Activated CD4-positive, alpha-beta T cell treated with anti-CD3 and anti-CD28 coated beads for 36 hours (primary cell): ENCODE measurements at regions not wholly inside any gene's neighbourhood (a gene's known extent, or its start where the extent isn't known, plus 50 kb on each side); places are given as distances from the start of the nearest gene placed in this dataset.
"Not testable (repeated sequence)": the region's sequence is repeated elsewhere in the genome, so short reads cannot be mapped to it uniquely, and the experiment has no call there.

Experiments used
- ATAC-seq: fragments of 200-7000 bp; cut with Tn5 transposase; one replicate; pipeline ENCODE4 v1.10.0; 2021; ENCODE audit warnings: mild to moderate bottlenecking, moderate library complexity
- CTCF ChIA-PET: fragments of 350-600 bp; sonication (Branson Sonifier 250); formaldehyde crosslinking; loops from one replicate; lab custom pipeline; 2021; ENCODE audit warnings: antibody characterized with exemption; lab: Charles Lee
- POLR2A ChIA-PET: fragments of 350-600 bp; sonication (Branson Sonifier 250); formaldehyde crosslinking; loops from one replicate; lab custom pipeline; 2021; ENCODE audit warnings: antibody characterized with exemption, inconsistent platforms; lab: Charles Lee
- DNase-seq: peaks from one replicate; pipeline ENCODE4 v3.0.0-alpha.2; 2020
- H3K27ac Mint-ChIP-seq: one replicate; pipeline ENCODE4 v1.8.0; 2021; ENCODE audit warnings: mixed read lengths
- H3K27me3 Mint-ChIP-seq: one replicate; pipeline ENCODE4 v1.8.0; 2021; ENCODE audit warnings: mixed read lengths
- H3K36me3 Mint-ChIP-seq: one replicate; pipeline ENCODE4 v1.8.0; 2021; ENCODE audit warnings: low read depth, mixed read lengths
- H3K4me1 Mint-ChIP-seq: one replicate; pipeline ENCODE4 v1.8.0; 2021; ENCODE audit warnings: mixed read lengths
- H3K4me3 Mint-ChIP-seq: one replicate; pipeline ENCODE4 v1.8.0; 2021; ENCODE audit warnings: mild to moderate bottlenecking, moderate library complexity, mixed read lengths
- H3K9me3 Mint-ChIP-seq: one replicate; pipeline ENCODE4 v1.8.0; 2021; ENCODE audit warnings: low read depth, mixed read lengths
- intact Hi-C, 2 experiments: fragments of 100-400 bp; cut with DNase I in 1 of 2; cut with micrococcal nuclease in 1 of 2; formaldehyde crosslinking; loops; one replicate each; pipeline versions ENCODE4 v1.14.2 to v1.15.1; 2022 to 2024; cut with DNase I, micrococcal nuclease

DNA sequence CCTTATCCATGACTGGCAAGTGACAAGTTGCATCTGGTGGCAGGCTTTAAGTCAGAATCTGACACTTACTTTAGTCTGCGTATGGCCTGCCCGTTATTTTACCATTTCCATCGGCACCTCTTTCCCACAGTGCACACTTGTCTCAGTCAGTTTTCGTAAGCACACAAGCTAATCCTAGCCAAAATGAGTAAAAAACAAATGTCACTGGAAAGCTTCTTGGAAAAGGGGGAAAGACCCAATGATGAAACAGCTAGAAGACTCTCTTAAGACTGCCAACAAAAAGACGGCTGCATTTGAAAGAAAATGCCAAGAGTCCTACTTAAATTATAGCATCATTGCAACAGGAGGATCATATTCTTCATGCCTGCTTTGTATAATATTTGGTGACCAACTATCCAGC is 457.9 kb upstream of the ISX start:
- Mint-ChIP-seq H3K27ac (no peak overlapping the region), H3K4me1 (no peaks in the 10 kb centered on the region), H3K36me3 (no peaks in the 10 kb centered on the region), H3K27me3 (no peaks in the 10 kb centered on the region), H3K9me3 (peaks cover 2% of the 10 kb centered on the region), H3K4me3 (no peak overlapping the region)
- intact Hi-C loops: no loop called here
- ATAC-seq (no peak), DNase-seq (no peak)
- POLR2A ChIA-PET: no interaction called here
- CTCF ChIA-PET: no interaction called here

- intact Hi-C loops: no loop called here
- peaks cover 4% of the 10 kb centered on the region for H3K9me3 Mint-ChIP-seq
- H3K4me3 Mint-ChIP-seq: no peak overlapping the region
- ATAC-seq (no peak), DNase-seq (no peak)
- H3K27ac Mint-ChIP-seq: no peak overlapping the region
- ChIA-PET POLR2A (no interaction called here), CTCF (no interaction called here)
- H3K4me1 Mint-ChIP-seq: no peaks in the 10 kb centered on the region
- H3K27me3 Mint-ChIP-seq: no peaks in the 10 kb centered on the region
- no peaks in the 10 kb centered on the region for H3K36me3 Mint-ChIP-seq
These were observed 457.3 kb upstream of the ISX start for GRCh38 chr22:34608540-34609115.

GRCh38 chr22:34609646-34610045 is 456.3 kb upstream of the ISX start:
- intact Hi-C loops: no loop called here
- ChIA-PET POLR2A (no interaction called here), CTCF (interaction anchor here (0.8 kb wide), 1 partner anchor 1727 kb away, joined by 3 read pairs; no protein-coding TSS in a partner anchor)
- H3K27ac Mint-ChIP-seq: no peak overlapping the region
- DNase-seq (no peak), ATAC-seq (no peak)
- peaks cover 4% of the 10 kb centered on the region for H3K9me3 Mint-ChIP-seq
- no peaks in the 10 kb centered on the region for H3K4me1 Mint-ChIP-seq
- H3K36me3 Mint-ChIP-seq: no peaks in the 10 kb centered on the region
- no peak overlapping the region for H3K4me3 Mint-ChIP-seq
- H3K27me3 Mint-ChIP-seq: peaks cover under 1% of the 10 kb centered on the region

DNA sequence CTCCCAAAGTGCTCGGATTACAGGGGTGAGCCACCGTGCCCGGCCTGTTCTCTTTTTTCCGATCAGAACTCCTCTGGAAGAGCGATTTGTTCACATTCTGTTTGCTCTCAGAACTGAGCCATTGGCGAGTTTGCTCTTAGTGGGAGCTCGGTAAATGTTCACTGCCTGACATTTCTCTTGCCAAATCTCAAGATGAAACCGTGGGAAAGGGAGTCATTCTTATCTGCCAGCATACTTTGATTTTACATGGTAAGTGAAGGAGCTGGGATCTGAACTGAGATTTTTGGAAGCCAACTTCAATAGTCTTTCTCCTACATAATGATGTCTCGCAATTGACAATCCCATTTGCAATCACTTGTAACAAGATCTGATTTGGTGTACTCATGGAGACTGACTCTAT is 445.8 kb upstream of the ISX start:
- Mint-ChIP-seq H3K36me3 (no peaks in the 10 kb centered on the region), H3K4me1 (no peaks in the 10 kb centered on the region), H3K27ac (no peak overlapping the region), H3K27me3 (no peaks in the 10 kb centered on the region), H3K4me3 (no peak overlapping the region), H3K9me3 (no peaks in the 10 kb centered on the region)
- ATAC-seq (no peak), DNase-seq (no peak)
- CTCF ChIA-PET: interaction anchor here (0.9 kb wide), 1 partner anchor 10 kb away, joined by 4 read pairs; no protein-coding TSS in a partner anchor
- intact Hi-C loops: no loop called here
- POLR2A ChIA-PET: interaction anchor here (0.5 kb wide), 1 partner anchor 275 kb away, joined by 3 read pairs; no protein-coding TSS in a partner anchor

DNA sequence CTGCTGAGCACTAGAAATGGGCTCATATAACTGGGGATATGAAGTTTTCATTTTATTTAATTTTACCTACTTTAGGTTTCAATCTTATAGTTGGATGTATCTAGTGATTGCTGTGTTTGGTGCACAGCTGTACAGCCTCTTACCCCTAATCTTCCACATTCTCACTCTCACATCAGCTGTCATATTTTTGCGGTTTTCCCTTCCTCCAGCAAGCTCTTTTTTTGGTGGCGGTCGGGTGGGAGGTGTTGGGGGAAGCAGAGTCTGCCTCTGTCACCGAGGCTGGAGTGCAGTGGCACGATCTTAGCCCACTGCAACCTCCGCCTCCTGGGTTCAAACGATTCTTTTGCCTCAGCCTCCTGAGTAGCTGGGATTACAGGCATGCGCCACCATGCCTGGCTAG is 445.1 kb upstream of the ISX start:
- intact Hi-C loops: no loop called here
- CTCF ChIA-PET: interaction anchor here (0.6 to 0.9 kb wide), 2 partner anchors 9 to 402 kb away, joined by 3 to 4 read pairs; no protein-coding TSS in a partner anchor
- Mint-ChIP-seq H3K4me3 (no peak overlapping the region), H3K4me1 (no peaks in the 10 kb centered on the region), H3K36me3 (no peaks in the 10 kb centered on the region), H3K27me3 (no peaks in the 10 kb centered on the region), H3K27ac (no peak overlapping the region), H3K9me3 (no peaks in the 10 kb centered on the region)
- ATAC-seq: no peak
- POLR2A ChIA-PET: interaction anchor here (0.5 kb wide), 1 partner anchor 275 kb away, joined by 3 read pairs; no protein-coding TSS in a partner anchor
- DNase-seq: no peak

DNA sequence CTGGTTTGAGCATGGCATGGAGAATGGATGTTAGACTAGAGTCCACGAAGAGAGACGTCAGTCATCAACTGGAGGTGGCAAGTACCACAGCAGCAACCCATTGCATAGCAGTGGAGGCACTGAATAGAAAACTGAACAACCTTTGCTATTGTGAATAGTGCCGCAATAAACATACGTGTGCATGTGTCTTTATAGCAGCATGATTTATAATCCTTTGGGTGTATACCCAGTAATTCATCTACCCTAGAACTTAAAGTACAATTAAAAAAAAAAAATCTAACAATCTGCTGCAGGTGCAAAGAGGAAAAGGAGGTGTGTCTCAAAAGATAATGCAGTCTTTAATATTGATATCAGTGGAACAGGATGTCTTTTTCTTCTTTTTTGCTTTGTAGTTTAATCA is 443.4 kb upstream of the ISX start:
- intact Hi-C loops: no loop called here
- no peak overlapping the region for H3K27ac Mint-ChIP-seq
- no peak for DNase-seq
- peaks cover 2% of the 10 kb centered on the region for H3K36me3 Mint-ChIP-seq
- peaks cover 3% of the 10 kb centered on the region for H3K9me3 Mint-ChIP-seq
- POLR2A ChIA-PET: no interaction called here
- H3K4me3 Mint-ChIP-seq: no peak overlapping the region
- no peaks in the 10 kb centered on the region for H3K27me3 Mint-ChIP-seq
- no peak for ATAC-seq
- H3K4me1 Mint-ChIP-seq: no peaks in the 10 kb centered on the region
- CTCF ChIA-PET: no interaction called here

DNA sequence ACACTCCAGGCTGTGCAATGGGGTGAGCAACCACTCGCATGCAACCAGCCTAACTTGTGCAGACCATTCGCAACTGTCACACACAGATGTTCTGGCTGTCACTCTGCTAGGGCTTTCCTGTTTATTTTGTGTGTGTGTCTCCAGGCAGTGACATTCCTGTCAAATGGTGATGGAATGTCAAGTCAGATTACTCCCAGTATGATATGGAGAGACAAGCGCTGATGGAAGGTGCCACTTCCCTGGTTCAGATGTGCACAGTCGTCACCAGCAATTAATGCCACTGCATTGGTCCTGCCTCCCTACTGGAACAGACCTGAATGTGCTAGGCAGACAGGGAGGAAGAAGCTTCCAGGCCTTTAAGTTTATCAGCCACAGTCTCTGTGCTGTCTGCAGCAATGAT is 442.4 kb upstream of the ISX start:
- Mint-ChIP-seq H3K9me3 (peaks cover 5% of the 10 kb centered on the region), H3K27me3 (no peaks in the 10 kb centered on the region), H3K27ac (no peak overlapping the region), H3K4me1 (no peaks in the 10 kb centered on the region), H3K36me3 (peaks cover 2% of the 10 kb centered on the region), H3K4me3 (no peak overlapping the region)
- ChIA-PET POLR2A (no interaction called here), CTCF (no interaction called here)
- ATAC-seq: no peak
- intact Hi-C loops: no loop called here
- no peak for DNase-seq

DNA sequence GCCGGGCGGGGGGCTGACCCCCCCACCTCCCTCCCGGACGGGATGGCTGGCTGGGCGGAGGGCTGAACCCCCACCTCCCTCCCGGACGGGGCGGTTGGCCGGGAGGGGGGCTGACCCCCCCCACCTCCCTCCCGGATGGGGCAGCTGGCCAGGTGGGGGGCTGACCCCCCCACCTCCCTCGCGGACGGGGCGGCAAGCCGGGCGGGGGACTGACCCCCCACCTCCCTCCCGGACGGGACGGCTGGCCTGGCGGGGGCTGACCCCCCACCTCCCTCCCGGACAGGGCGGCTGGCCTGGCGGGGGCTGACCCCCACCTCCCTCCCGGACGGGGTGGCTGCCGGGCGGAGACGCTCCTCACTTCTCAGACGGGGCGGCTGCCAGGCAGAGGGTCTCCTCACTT is 440.1 kb upstream of the ISX start:
- POLR2A ChIA-PET, H3K4me3 Mint-ChIP-seq, H3K9me3 Mint-ChIP-seq, H3K36me3 Mint-ChIP-seq, CTCF ChIA-PET, H3K27ac Mint-ChIP-seq, ATAC-seq, intact Hi-C loops, DNase-seq, H3K27me3 Mint-ChIP-seq, H3K4me1 Mint-ChIP-seq: not testable (repeated sequence)

DNA sequence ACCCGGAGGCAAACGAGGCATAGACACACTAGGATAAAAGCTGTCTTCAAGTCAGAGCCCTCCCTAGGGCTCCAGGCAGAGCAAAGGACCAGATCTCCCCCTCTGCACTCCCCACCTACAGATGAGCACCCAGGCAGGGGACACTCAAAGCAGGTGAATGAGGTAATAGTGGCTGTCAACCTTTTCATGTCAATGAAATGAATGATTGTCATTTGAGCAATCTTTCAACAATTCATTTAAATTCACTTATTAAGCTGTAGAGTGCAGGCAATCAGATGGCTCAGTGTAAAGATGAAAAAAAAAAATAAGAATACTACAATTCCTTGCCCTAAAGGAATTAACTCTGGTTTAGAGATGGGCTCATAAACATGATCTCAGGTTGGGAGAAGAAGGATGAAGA is 427.8 kb upstream of the ISX start:
- Mint-ChIP-seq H3K36me3 (no peaks in the 10 kb centered on the region), H3K9me3 (no peaks in the 10 kb centered on the region), H3K4me1 (no peaks in the 10 kb centered on the region), H3K27ac (no peak overlapping the region), H3K27me3 (peaks cover 2% of the 10 kb centered on the region), H3K4me3 (no peak overlapping the region)
- intact Hi-C loops: loop anchor here in 1 of 2 experiments (10.0 kb wide), 1 partner anchor 63 kb away; no protein-coding TSS in a partner anchor
- DNase-seq (no peak), ATAC-seq (no peak)
- ChIA-PET POLR2A (no interaction called here), CTCF (no interaction called here)

DNA sequence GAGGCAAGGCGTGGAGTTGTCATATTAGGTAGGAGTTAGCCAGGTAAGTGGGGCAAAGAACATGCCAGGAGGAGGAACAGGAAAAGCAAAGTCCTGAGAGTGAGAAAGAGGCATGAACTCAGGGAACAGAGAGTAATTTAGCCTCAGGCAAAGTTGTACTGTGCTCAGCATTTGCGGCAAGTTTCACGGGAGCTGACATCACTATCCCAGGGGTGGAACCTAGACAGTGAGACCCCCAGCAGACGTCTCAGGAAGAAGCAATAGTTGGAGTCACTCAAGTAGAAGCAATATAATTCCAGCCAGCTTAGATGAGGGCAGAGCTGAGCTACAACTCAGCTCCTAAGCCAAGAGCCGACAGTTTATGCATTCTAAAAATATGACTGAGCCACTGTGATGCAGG is 426.0 kb upstream of the ISX start:
- ATAC-seq (no peak), DNase-seq (no peak)
- Mint-ChIP-seq H3K4me1 (no peaks in the 10 kb centered on the region), H3K27ac (no peak overlapping the region), H3K4me3 (no peak overlapping the region), H3K36me3 (no peaks in the 10 kb centered on the region), H3K9me3 (no peaks in the 10 kb centered on the region), H3K27me3 (peaks cover 2% of the 10 kb centered on the region)
- ChIA-PET CTCF (no interaction called here), POLR2A (no interaction called here)
- intact Hi-C loops: loop anchor here in 1 of 2 experiments (10.0 kb wide), 1 partner anchor 65 kb away; no protein-coding TSS in a partner anchor

GRCh38 chr22:34645375-34645774 is 420.6 kb upstream of the ISX start:
- ChIA-PET POLR2A (no interaction called here), CTCF (no interaction called here)
- H3K36me3 Mint-ChIP-seq: no peaks in the 10 kb centered on the region
- DNase-seq: no peak
- intact Hi-C loops: no loop called here
- H3K9me3 Mint-ChIP-seq: no peaks in the 10 kb centered on the region
- peaks cover 2% of the 10 kb centered on the region for H3K27me3 Mint-ChIP-seq
- ATAC-seq: no peak
- no peaks in the 10 kb centered on the region for H3K4me1 Mint-ChIP-seq
- no peak overlapping the region for H3K27ac Mint-ChIP-seq
- H3K4me3 Mint-ChIP-seq: no peak overlapping the region

GRCh38 chr22:34669001-34669400 is 397.0 kb upstream of the ISX start:
- Mint-ChIP-seq H3K4me3 (no peak overlapping the region), H3K4me1 (no peaks in the 10 kb centered on the region), H3K27ac (no peak overlapping the region), H3K36me3 (no peaks in the 10 kb centered on the region), H3K9me3 (peaks cover 4% of the 10 kb centered on the region), H3K27me3 (peaks cover 2% of the 10 kb centered on the region)
- DNase-seq: no peak
- intact Hi-C loops: no loop called here
- ChIA-PET POLR2A (no interaction called here), CTCF (no interaction called here)
- ATAC-seq: no peak
